ENCODE measurements at regions not wholly inside any gene's neighbourhood (a gene's known extent, or its start where the extent isn't known, plus 50 kb on each side); places are given as distances from the start of the nearest gene placed in this dataset.

DNA sequence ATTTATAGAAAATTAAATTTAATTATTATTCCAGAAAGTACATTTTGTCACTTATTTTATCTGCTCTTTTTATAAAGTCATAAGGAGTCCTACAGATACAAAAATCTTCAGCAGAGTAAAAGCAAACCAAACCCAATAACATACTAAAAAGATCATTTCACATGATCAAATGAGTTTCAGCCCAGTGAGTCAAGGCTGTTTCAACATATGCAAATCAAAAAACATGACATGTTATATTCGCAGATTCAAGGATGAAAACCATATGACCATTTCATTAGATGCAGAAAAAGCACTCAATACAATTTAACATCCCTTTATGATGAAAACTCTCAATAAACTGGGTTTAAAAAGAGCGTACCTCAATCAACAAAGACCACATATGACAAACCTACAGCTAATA lies 214.3 kb downstream of the FAT4 start:
- TF ChIP-seq EZH2 (IDR thresholded peaks at IDR 0.05; ENCODE audit: insufficient read depth, poor library complexity, severe bottlenecking): no peak
- no peak for TF ChIP-seq EZH2phosphoT487 (IDR thresholded peaks at IDR 0.05; ENCODE audit: insufficient read depth, low read depth)

All from GM23248 (cell line).